GM23338 (cell line): ENCODE measurements at regions not wholly inside any gene's neighbourhood (a gene's known extent, or its start where the extent isn't known, plus 50 kb on each side); places are given as distances from the start of the nearest gene placed in this dataset.
"Not testable (repeated sequence)": the region's sequence is repeated elsewhere in the genome, so short reads cannot be mapped to it uniquely, and the experiment has no call there.

Experiments
- CTCF ChIP-seq, 2 experiments: fragments of 200-600 bp in 1 of 2; sonication (generic) in 1 of 2; conservative IDR thresholded peaks; 2 replicates each; pipeline versions ENCODE4 v1.5.1 to v1.6.1; 2016 to 2017; ENCODE audit warnings: antibody characterized with exemption in 2 of 2, low read depth in 2 of 2, mild to moderate bottlenecking in 2 of 2, moderate library complexity in 1 of 2
- POLR2AphosphoS5 ChIP-seq: IDR thresholded peaks from 2 replicates; pipeline ENCODE4 v1.6.1; 2016; ENCODE audit warnings: antibody characterized with exemption, low read depth

- not testable (repeated sequence) for TF ChIP-seq CTCF (conservative IDR thresholded peaks at IDR 0.05; ENCODE audit: low read depth in 2 of 2); POLR2AphosphoS5
Observed at GRCh38 chr6:60567447-60568187, 1718.4 kb downstream of the KHDRBS2 start.
